Activated CD4-positive, alpha-beta T cell treated with anti-CD3 and anti-CD28 coated beads for 24 hours (primary cell): ENCODE measurements at regions not wholly inside any gene's neighbourhood (a gene's known extent, or its start where the extent isn't known, plus 50 kb on each side); places are given as distances from the start of the nearest gene placed in this dataset.
"Not testable (repeated sequence)": the region's sequence is repeated elsewhere in the genome, so short reads cannot be mapped to it uniquely, and the experiment has no call there.

Experiments
- DNase-seq, 2 donors: peaks; one replicate each; pipeline ENCODE4 v3.0.0-alpha.2; 2020; ENCODE audit warnings: low read depth in 2 of 2

GRCh38 chr5:117144086-117144485 is 569.5 kb upstream of the SEMA6A start:
- DNase-seq: no peak

GRCh38 chr5:117143406-117143805 is 568.8 kb upstream of the SEMA6A start:
- DNase-seq: no peak

GRCh38 chr5:117138523-117138922 is 563.9 kb upstream of the SEMA6A start:
- DNase-seq: no peak

GRCh38 chr5:117135851-117136250 is 561.2 kb upstream of the SEMA6A start:
- no peak for DNase-seq

- no peak for DNase-seq
Measured at GRCh38 chr5:117133198-117133597, 558.6 kb upstream of the SEMA6A start.

- DNase-seq: no peak
Measured at GRCh38 chr5:117131876-117132275, 557.3 kb upstream of the SEMA6A start.

- no peak for DNase-seq
Measured at GRCh38 chr5:117131048-117131679, 556.5 kb upstream of the SEMA6A start.

- DNase-seq: no peak
Measured at GRCh38 chr5:117118499-117118898, 543.9 kb upstream of the SEMA6A start.

GRCh38 chr5:117117314-117117713 is 542.7 kb upstream of the SEMA6A start:
- not testable (repeated sequence) for DNase-seq

- DNase-seq: no peak
Measured at GRCh38 chr5:117110548-117110947, 535.9 kb upstream of the SEMA6A start.

- no peak for DNase-seq
Measured at GRCh38 chr5:117107859-117108258, 533.2 kb upstream of the SEMA6A start.

- DNase-seq: no peak
Measured at GRCh38 chr5:117103703-117104102, 529.1 kb upstream of the SEMA6A start.

GRCh38 chr5:117102591-117102990 is 528.0 kb upstream of the SEMA6A start:
- no peak for DNase-seq

- DNase-seq: no peak
Measured at GRCh38 chr5:117100176-117100575, 525.6 kb upstream of the SEMA6A start.

GRCh38 chr5:117098094-117098493 is 523.5 kb upstream of the SEMA6A start:
- no peak for DNase-seq

GRCh38 chr5:117095346-117096332 is 521.0 kb upstream of the SEMA6A start:
- no peak for DNase-seq

GRCh38 chr5:117094114-117094815 is 519.6 kb upstream of the SEMA6A start:
- no peak for DNase-seq

- no peak for DNase-seq
Measured at GRCh38 chr5:117093653-117094052, 519.0 kb upstream of the SEMA6A start.

- DNase-seq: no peak
Measured at GRCh38 chr5:117089001-117089400, 514.4 kb upstream of the SEMA6A start.

GRCh38 chr5:117088176-117088575 is 513.6 kb upstream of the SEMA6A start:
- no peak for DNase-seq

- DNase-seq: no peak
Measured at GRCh38 chr5:117084067-117084466, 509.4 kb upstream of the SEMA6A start.

GRCh38 chr5:117082977-117083376 is 508.4 kb upstream of the SEMA6A start:
- no peak for DNase-seq
